H54 (cell line): ENCODE measurements at regions not wholly inside any gene's neighbourhood (a gene's known extent, or its start where the extent isn't known, plus 50 kb on each side); places are given as distances from the start of the nearest gene placed in this dataset.

ENCODE experiments used
- DNase-seq: peaks from one replicate; pipeline ENCODE4 v3.0.0; 2011; ENCODE audit warnings: low spot score, mixed read lengths; ENCODE audit not compliant: insufficient read length
- FAIRE-seq: peaks from 3 replicates; lab custom pipeline; 2011; peaks lifted over from hg19 to GRCh38; lab: Jason Lieb, UNC
- POLR2A ChIP-seq: IDR thresholded peaks from 2 replicates; pipeline ENCODE4 v1.6.1; 2011; ENCODE audit warnings: low read depth, mild to moderate bottlenecking, low read length

DNA sequence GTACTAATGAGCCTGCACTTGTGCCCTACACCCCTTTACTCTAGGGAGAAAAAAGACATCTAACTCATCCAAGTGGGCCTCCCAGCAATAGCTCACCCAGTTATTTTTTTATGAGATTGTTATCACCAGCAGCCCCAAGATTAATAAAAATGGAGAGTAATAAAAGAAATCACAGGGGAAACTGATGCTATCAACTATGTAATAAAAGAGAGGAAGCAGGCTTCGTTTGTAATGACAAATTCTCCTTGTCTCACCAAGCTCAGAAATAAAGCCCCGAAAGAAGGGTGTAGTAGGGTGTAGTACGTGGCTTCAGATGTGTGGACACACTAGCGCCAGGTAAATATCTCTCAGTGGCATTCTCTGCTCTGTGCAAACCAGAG is 204.9 kb downstream of the USP12 start:
- no peak for TF ChIP-seq POLR2A
- no peak for FAIRE-seq
- DNase-seq, result no peak

DNA sequence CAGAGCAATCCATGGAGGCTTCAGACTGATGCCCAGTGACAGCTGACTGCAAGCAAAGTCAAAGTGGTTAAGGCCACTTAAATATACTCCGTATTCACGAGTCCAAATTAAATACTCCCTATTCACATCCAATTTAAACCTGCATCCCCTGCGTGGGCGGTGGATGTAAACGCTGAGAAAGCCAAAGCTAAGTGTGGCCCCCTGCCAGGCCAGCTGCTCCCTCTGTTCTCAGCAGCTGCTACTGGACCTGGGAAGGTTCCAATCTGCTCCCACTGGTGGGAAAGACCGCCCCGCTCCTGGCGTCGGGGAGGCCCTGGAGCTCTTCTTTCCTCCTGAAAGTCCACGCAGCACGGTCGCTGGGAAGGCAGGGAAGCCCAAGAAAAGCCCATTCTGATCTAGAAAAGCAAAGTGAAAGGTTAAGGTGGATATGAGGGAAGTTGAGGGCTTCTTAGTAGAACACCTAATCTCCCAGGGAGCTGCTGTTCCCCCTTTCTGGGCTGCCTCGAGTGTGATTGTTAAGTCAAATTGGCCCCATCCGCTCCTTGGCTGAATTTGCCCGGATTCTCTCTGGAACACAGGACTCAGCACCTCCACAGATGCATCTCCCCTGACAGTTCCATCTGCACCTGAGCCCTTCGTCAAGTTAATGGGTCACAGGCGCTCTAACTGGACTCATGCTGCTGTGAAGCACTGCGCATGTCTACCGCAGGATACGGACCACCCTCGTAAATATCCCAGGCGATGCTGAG is 205.5 kb downstream of the USP12 start:
- DNase-seq (no peak), FAIRE-seq (no peak)
- no peak for TF ChIP-seq POLR2A

DNA sequence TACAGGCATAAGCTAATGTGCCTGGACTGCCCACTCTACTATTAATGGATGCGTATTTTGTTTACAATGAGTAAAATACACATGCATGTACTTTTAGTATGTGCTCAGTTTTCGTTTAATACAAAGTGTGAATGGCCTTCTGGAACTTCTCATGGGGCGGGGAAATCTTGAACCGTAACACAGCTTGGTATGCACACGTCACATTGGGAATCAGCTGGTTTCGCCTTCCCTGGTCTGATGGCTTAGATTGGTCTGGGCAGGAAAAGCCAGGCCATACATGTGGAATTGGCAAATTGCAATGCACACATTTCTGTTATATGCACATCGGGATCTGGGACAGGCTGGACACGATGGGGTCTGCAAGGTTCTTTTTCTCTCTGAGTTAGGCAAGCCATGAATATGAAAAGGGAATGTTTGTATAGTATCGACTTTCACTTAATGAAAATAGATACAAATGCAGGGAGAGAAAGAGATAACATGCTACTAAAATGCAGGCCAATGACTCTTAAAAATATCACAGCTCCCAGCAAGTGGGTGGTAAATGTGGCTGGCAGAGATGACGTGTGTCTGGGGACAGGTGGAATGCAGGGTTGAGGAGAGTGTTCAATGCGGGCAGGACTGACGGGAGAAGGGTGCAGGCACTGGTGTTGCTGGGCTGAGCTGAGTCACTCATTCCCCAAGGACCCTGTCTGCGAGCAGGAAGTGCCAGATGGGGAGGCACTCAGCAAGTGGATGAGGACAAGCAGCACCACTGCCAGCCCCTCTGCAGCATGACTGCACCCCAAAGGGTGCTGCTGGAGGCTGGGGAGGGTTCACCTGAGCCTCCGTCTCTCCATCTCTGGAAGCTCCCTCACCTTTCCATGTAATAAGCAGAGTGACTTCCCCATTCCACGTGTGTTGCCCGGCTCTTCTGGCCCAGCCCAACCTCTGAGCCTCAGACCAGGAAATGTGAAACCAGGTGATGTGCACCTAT is 204.0 kb upstream of the GPR12 start:
- FAIRE-seq, result no peak
- no peak for TF ChIP-seq POLR2A
- DNase-seq, result no peak

DNA sequence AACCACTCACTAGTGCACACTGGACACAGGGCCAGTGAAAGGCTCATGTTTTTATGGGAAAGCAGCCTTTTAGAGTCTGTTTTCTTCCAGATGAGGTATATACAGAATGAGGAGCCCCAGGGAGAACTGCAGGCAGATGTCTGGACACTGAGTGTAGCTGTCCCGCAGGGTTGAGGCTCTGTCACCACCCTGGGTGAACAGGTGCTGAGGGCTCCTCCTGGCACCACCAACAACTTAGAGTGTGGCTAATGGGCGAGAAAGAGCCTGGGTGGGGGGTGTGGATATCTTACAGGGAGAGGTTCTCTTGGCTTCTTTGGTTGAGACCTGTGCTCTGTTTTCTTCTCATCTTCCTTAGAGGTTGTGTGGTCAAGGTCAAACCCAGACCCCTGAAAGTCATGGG is 202.1 kb upstream of the GPR12 start:
- FAIRE-seq (no peak), DNase-seq (no peak)
- TF ChIP-seq POLR2A, result no peak

DNA sequence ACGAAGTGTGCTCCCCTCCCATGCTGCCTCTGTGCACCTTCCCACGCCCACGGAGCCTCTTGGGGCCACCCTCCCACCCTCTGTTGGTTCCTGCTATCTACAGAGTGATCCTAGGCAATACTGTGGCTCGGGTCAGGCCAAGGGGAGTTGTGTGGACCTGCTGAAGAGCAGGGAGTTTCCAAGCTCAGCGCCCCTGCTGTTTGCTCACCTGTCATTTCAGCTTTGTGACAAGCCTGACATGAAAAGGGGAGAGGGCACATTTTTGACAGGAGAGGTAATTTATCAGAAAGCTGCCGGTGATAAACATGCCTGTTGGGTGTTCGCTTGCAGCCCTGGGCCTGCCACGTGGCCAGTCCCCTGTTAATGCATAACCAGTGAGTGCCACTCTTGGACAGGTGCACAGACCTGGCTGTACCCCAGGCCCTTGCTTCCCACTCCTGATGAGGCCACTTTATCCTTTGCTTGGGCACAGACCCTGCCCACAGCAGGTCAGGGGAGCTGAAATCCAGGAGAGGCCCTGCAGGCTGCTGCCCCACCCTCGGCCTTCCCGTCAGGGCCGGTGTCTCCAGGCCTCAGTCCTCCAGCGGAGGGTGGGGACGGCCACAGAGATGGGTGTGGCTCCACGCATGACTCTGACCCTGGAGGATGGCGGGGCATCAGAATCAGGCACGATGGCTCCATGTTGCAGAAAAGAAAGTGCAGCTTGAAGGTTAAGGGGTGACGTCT is 201.5 kb upstream of the GPR12 start:
- FAIRE-seq (no peak), DNase-seq (no peak)

DNA sequence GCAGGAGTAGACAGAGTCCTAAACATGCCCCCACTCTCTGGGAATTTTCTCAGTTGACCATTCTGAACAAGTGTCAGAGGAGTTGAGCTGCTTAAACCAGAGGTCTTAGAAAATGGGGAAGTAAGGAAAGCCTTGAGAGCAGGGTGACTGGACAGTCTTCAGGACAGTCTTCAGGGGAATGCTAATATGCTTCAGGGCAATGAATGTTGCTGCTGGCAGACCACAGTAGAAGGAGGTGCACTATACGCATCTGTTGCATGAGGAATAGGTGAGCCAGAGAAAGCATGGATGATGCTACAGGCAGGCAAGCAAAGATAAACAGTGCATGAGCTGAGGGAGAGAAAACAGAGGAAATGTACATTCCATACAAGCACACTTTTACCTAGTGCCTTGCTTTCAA is 196.6 kb upstream of the GPR12 start:
- TF ChIP-seq POLR2A, result no peak
- DNase-seq, result no peak

More for the DNA sequence above, 201.5 kb upstream of the GPR12 start:
- no peak for TF ChIP-seq POLR2A

DNA sequence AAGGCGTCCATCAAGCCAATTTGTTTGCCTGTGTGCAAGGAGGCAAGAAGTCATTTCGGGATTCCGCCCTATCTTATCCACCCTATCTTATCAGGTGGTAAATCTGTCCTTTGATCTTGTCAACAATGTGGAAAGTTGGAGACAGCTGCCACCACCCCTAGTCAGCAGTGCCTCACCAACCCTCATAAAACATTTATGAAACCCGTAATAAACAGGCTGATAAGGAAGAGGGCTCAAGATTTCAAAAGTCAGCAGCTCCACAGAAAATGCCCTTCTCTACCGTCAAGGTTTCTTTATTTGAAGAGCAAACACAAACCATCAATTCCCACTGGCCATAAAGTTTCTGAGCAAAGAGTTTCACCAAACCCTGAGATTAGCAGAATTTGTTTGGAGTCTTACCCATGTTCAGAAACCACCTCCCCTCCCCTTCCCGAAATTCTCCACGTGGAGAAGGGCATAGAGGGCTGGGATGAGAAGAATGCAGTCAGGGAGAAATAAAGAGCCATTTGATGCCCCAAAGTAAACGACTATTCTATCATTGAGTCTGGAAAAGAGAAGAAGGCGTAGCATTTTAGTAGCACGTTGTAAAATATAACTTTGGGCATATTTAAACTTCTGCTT is 196.0 kb upstream of the GPR12 start:
- FAIRE-seq, result no peak
- TF ChIP-seq POLR2A, result no peak
- no peak for DNase-seq

More for the DNA sequence above, 196.6 kb upstream of the GPR12 start:
- FAIRE-seq, result no peak

DNA sequence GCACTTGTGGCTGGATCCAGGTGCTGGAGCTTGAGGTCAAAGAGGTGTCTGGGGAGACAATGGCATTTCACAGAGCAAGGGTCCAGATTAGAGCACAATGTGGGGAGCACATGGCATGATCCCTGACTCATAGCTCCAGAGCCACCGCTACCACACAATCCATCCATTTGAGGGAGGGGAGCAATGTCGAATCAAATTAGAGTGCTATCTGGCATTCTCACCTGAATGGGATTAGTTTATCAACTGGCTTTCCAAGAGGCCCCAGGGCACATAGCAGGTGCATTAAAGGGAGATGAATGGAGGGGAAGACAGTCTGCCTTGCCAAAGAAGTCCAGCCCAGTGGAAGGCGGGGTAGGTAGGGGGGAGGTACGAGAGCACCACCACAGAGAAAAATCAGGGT is 194.4 kb upstream of the GPR12 start:
- TF ChIP-seq POLR2A, result no peak
- DNase-seq (no peak), FAIRE-seq (no peak)

DNA sequence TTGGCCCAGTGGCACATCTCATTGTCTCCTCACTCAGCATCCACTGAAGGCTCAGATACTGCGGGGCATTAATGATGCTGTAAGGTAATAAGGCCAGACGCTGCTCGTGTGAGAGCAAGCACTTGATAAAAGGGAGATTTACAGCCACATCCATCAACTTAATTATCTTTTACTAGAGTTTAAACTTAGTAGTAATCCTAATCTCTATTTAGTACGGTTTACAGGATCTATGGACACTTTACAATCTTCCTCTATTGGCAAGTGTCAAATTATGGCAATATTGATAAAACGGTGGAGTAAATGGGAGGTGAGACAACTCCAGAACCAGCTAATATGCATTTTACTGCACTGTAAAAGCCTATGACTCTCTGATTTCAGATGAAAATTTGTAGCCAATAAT is 192.7 kb upstream of the GPR12 start:
- TF ChIP-seq POLR2A, result no peak
- FAIRE-seq, result no peak
- DNase-seq, result no peak

DNA sequence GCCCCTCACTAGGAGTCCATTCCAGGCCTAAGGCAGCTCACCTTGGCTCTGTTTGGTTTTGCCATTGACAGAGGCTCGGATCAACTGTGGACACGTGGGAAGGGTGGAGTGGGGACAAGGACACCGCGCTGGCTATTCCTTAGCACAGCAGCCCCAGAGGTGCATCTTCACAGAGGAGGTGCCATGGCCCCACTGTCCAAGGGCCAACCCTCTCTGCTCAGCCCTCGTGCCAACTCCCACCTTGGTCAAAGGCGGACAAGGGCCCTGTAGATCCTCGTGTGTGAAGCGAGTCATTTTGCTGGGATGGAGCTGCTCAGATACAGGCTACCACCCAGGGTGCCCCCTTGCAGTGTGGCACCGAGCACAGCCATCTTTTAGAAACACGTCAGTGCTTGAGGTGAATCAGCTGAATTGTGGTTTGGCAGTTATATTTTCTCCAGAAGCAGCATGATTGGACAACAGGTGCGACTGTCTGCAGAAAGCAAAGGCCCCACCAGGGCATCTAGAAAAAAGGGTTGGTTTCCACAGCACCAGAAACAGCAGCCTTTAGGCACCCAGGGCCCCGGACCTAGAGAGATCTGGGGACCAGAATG is 192.1 kb upstream of the GPR12 start:
- TF ChIP-seq POLR2A, result no peak
- no peak for FAIRE-seq
- DNase-seq, result no peak

DNA sequence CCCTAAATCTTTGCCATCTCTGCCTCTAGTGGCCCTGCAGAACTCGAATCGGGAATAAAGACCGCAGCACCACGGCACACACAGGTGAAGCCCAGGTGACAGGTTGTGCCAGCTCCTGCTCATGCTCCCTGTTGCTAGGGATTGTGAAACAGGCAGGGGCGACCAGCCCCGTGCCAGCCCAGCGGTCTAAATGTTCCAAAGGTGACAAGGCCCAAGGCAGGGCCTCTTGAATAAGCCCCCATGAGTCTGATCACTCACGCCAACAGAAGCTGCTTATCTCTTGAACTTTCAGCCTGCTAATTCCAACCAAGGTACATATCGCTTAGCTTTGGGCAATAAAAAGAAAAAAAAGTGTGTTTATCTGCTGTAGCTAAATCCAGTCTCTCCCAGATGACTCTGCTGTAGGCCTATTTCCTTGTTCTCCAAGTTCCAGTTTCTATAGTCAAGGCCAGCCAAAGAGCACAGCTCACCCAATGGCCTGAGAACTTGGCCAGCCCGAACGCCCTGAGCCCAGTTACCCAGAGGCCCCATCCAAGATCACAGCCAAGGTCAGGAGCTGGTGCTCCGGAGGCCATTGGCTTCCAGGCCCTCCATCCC is 191.1 kb upstream of the GPR12 start:
- FAIRE-seq (no peak), DNase-seq (no peak)
- no peak for TF ChIP-seq POLR2A

DNA sequence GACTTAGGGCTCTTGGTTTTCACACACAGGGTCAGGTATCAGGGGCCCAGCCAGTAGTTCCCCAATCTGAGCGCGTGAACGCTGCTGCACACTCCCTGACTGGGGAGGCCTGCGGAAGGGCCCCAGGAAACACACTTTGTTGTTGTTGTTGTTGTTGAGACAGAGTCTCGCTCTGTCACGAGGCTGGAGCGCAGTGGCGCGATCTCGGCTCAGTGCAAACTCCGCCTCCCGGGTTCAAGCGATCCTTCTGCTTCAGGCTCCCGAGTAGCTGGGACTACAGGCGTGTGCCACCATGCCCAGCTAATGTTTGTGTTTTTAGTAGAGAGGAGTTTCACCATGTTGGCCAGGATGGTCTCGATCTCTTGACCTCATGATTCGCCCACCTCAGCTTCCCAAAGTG is 190.4 kb upstream of the GPR12 start:
- DNase-seq (no peak), FAIRE-seq (no peak)
- no peak for TF ChIP-seq POLR2A

DNA sequence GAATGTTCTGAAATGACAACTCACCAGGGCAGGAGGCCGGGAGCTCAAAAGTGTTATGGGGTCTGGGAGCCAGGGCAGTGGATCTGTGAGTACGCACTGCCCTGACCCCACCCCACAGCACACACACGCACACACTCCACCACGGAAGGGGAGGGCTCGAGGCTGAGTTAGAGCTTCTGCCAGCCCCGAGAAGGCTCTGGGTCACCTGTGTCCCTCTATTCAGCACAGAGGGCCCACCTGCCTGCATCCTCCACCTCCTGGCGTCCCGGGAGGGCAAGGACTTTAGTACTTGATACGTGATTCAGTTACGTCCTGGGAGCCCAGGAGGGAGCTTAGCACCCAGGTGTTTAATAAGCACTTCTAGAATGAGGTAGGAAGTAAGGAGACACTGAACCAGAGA is 190.0 kb upstream of the GPR12 start:
- no peak for DNase-seq
- TF ChIP-seq POLR2A, result no peak
- FAIRE-seq, result no peak
